B cell (primary cell): ENCODE measurements at regions not wholly inside any gene's neighbourhood (a gene's known extent, or its start where the extent isn't known, plus 50 kb on each side); places are given as distances from the start of the nearest gene placed in this dataset.

ENCODE experiments used
- CTCF ChIP-seq: fragments of 200-600 bp; IDR thresholded peaks from one replicate; pipeline ENCODE4 v1.8.0; 2022; ENCODE audit warnings: antibody characterized with exemption, mild to moderate bottlenecking
- EZH2 ChIP-seq: IDR thresholded peaks from 2 replicates; pipeline ENCODE4 v1.6.1; 2012; ENCODE audit warnings: borderline replicate concordance, low read depth, mild to moderate bottlenecking, moderate library complexity, low read length; ENCODE audit not compliant: insufficient read depth, poor library complexity, severe bottlenecking

- TF ChIP-seq CTCF (no peak), EZH2 (no peak)
Observed at GRCh38 chr14:97295108-97295710, 498.0 kb downstream of the VRK1 start.
